ENCODE measurements at regions not wholly inside any gene's neighbourhood (a gene's known extent, or its start where the extent isn't known, plus 50 kb on each side); places are given as distances from the start of the nearest gene placed in this dataset.

DNA sequence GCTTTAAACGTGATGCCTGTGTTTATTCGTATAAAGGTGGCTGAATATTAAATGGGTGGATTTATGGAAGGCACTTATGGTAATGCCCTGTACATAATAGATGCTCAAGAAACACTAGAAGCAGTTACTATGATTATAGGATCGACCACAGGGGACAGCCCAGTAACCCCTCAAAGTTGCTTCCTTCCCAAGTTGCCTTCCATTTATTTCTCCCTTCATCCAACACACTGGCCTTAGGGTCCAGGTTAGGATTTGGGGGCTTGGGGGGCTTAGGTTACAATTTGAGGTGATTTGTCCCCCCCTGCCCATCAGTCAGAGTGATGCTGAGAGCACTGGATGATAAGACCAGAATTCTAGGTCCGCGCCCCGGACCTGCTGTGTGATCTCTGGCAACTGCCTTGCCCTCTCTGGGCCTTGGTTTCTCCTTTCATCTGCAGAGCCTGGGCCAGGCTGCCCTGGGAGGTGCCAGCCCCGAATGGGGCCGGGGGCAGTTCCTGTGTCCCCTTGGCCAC lies 101.5 kb downstream of the CEBPB start:
- DNase-seq (ENCODE audit: low read depth) = no peak
- H3K4me3 ChIP-seq (ENCODE audit: low read depth, low read length) = no peak overlapping the region
- no peak for TF ChIP-seq CTCF (IDR thresholded peaks at IDR 0.05; ENCODE audit: insufficient read depth, low read depth, low read length)

GRCh38 chr20:50292591-50293283 lies 102.1 kb downstream of the CEBPB start:
- H3K4me3 ChIP-seq (ENCODE audit: low read depth, low read length) = no peak overlapping the region
- TF ChIP-seq CTCF (IDR thresholded peaks at IDR 0.05; ENCODE audit: insufficient read depth, low read depth, low read length) = no peak

DNA sequence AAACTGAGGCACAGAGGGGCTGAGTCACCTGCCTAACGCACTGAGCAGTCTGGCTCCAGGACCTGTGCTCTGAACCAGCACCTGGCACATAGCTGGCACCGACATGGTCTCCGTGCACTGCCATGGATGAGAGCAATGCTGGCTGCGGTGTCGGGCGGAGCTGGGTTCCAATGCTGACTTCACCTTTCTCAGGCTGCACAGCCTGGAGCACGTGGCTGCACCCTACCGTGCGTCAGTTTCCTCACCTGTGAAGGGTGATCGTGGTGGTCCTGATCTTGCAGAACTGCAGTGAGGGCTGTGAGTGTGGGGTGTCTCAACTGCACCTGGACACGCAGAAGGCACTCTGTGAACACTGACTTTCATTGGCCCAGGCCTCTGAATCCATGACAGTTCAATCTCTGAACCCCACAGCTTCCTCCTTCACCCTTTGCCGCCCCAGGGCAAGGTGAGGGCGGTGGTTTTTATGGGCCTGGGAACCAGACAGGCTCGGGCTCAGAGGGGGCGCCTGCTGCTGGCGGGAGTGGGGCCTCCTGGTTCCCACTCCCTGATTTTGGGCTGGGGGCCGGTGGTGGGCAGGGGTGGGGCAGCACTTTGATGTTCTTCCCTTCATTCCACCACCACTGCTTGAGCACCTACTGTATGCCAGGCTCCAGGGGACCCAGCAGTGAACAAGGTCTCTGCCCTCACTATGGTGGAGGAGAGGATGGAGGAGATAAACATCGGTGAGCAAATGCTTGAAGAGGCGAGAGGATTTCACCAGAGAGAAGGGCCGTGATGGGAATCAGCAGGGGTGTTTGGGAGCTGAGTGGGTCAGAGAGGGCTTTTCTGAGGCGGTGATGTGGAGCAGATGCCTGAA lies 102.9 kb downstream of the CEBPB start:
- TF ChIP-seq CTCF (IDR thresholded peaks at IDR 0.05; ENCODE audit: insufficient read depth, low read depth, low read length) = no peak
- DNase-seq (ENCODE audit: low read depth) = no peak
- no peak overlapping the region for H3K4me3 ChIP-seq (ENCODE audit: low read depth, low read length)

More at GRCh38 chr20:50292591-50293283, 102.1 kb downstream of the CEBPB start:
- peak; percentile 99 for DNase-seq (ENCODE audit: low read depth)

- DNase-seq (ENCODE audit: low read depth) = no peak
- H3K4me3 ChIP-seq (ENCODE audit: low read depth, low read length) = no peak overlapping the region
- TF ChIP-seq CTCF (IDR thresholded peaks at IDR 0.05; ENCODE audit: insufficient read depth, low read depth, low read length) = no peak
Observed at GRCh38 chr20:50294164-50295088, 103.8 kb downstream of the CEBPB start.

- no peak for TF ChIP-seq CTCF (IDR thresholded peaks at IDR 0.05; ENCODE audit: insufficient read depth, low read depth, low read length)
- no peak for DNase-seq (ENCODE audit: low read depth)
- no peak overlapping the region for H3K4me3 ChIP-seq (ENCODE audit: low read depth, low read length)
Observed at GRCh38 chr20:50295345-50295744, 104.7 kb downstream of the CEBPB start.

DNA sequence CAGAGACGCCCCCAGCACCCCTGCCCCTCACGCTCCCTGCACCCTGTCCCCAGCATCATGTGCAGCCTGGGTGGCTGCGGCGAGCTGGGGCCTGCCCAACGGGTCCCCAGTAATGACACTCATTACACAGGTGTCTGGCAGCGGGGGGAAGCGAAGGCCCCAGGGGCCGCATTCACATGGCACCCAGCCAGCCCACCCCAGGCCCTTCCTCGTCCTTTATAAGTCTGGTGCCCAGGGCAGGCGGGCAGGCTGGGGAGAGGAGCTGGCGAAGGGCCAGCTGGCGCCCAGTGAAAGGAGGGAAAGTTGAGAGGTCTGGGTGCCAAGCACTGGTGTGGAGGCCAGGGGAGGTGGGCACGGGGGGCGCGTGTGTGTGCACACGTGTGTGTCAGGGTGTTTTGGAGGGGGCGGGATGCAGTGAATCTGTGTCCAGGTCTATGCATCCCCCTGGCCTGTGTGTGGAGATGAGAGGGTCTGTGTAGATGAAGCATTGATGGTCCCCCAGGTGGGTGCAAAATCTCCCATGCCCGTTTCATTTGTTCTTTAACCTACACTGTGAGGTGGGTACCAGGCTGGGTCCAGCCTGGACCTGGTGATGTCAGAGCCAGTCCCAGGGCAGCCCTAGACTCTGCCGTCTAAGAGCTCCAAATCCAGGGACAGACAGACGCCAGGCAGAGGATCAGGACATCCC lies 105.3 kb downstream of the CEBPB start:
- TF ChIP-seq CTCF (IDR thresholded peaks at IDR 0.05; ENCODE audit: insufficient read depth, low read depth, low read length) = no peak
- DNase-seq (ENCODE audit: low read depth) = no peak
- H3K4me3 ChIP-seq (ENCODE audit: low read depth, low read length) = no peak overlapping the region

Measured in fibroblast of villous mesenchyme (primary cell).